ENCODE measurements at regions not wholly inside any gene's neighbourhood (a gene's known extent, or its start where the extent isn't known, plus 50 kb on each side); places are given as distances from the start of the nearest gene placed in this dataset.

GRCh38 chr15:94600505-94600904 is 369.1 kb downstream of the MCTP2 start:
- Histone ChIP-seq H3K36me3 (replicated peaks in 1 of 2; ENCODE audit: control insufficient read depth in 1 of 2, insufficient read depth in 2 of 2, low read length in 2 of 2) (no peaks in the 10 kb centered on the region), H3K4me2 (ENCODE audit: low read depth, low read length) (no peak overlapping the region), H4K20me1 (ENCODE audit: insufficient read depth, low read length) (no peaks in the 10 kb centered on the region), H2AFZ (ENCODE audit: low read length) (no peak overlapping the region), H3K27ac (ENCODE audit: extremely low read length, insufficient read depth, low read length) (no peak overlapping the region), H3K27me3 (ENCODE audit: control insufficient read depth in 1 of 2, insufficient read depth in 2 of 2, low read length in 2 of 2) (no peaks in the 10 kb centered on the region), H3K79me2 (ENCODE audit: insufficient read depth, low read length) (no peaks in the 10 kb centered on the region), H3K9ac (ENCODE audit: insufficient read depth, low read depth, low read length) (no peak overlapping the region), H3K4me3 (replicated peaks in 1 of 3; ENCODE audit: insufficient read depth in 1 of 3, low read depth in 2 of 3, low read length in 3 of 3) (no peak overlapping the region), H3K4me1 (ENCODE audit: insufficient read depth, low read length) (no peaks in the 10 kb centered on the region), H3K9me3 (ENCODE audit: low read length) (no peaks in the 10 kb centered on the region; the same call in 1 of the 2 replicates)
- intact Hi-C loops (cut with micrococcal nuclease; ENCODE audit: unreplicated experiment), result no loop called here
- FAIRE-seq (no peak), ATAC-seq (no peak), DNase-seq (ENCODE audit: low spot score) (no peak)
- ChIA-PET CTCF (ENCODE audit: low intra/inter-chr PET ratio, low total read pairs) (no interaction called here), POLR2A (no interaction called here)
- 5% methylated on average over 7 of the region's 8 CpGs for WGBS (ENCODE audit: low lambda C conversion rate)
- in situ Hi-C loops (cut with HindIII; ENCODE audit: extremely low pct_ligation_motif_present, low pct_unique_long_range_greater_than_20kb), result no loop called here
- BruUV-seq (replicated peaks), result no TSS peak
- TF ChIP-seq ATF6 (CRISPR knock-in tag; conservative IDR thresholded peaks at IDR 0.05) (no peak), NR0B2 (CRISPR knock-in tag; IDR thresholded peaks at IDR 0.05) (no peak), ATAD3A (CRISPR knock-in tag; IDR thresholded peaks at IDR 0.05) (no peak), ZMYM4 (CRISPR knock-in tag; IDR thresholded peaks at IDR 0.05) (no peak), MAZ (IDR thresholded peaks at IDR 0.05; ENCODE audit: borderline replicate concordance, low read depth, low read length) (no peak), MAZ (CRISPR knock-in tag; IDR thresholded peaks at IDR 0.05; ENCODE audit: low read depth) (no peak), ATF2 (CRISPR knock-in tag; IDR thresholded peaks at IDR 0.05) (no peak), SMARCC2 (IDR thresholded peaks at IDR 0.05) (no peak)
